ENCODE measurements at regions not wholly inside any gene's neighbourhood (a gene's known extent, or its start where the extent isn't known, plus 50 kb on each side); places are given as distances from the start of the nearest gene placed in this dataset.

DNA sequence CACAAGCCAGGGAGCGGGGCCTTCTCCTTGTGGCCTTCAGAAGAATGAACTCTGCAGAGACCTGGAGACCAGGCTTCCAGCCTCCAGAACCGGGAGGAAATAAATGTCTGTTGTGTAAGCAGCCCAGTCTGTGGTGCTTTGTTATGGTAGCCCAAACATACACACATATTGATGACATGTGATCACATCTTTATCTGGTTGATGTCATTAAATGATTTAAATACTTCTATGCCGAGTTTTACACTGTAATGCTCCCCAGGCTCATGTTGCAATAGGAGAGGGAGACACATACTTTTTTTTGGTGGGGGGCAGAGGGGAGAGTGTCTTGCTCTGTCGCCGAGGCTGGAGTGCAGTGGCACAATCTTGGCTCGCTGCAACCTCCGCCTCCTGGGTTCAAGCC, 188.0 kb upstream of the IRS2 start:
- TF ChIP-seq CTCF (conservative IDR thresholded peaks at IDR 0.05; ENCODE audit: control insufficient read depth, insufficient read depth, low read depth, low read length) = no peak
- peak; percentile 37 for DNase-seq (ENCODE audit: low read depth)
- H3K4me3 ChIP-seq (ENCODE audit: control insufficient read depth, low read depth, low read length) = no peak overlapping the region

DNA sequence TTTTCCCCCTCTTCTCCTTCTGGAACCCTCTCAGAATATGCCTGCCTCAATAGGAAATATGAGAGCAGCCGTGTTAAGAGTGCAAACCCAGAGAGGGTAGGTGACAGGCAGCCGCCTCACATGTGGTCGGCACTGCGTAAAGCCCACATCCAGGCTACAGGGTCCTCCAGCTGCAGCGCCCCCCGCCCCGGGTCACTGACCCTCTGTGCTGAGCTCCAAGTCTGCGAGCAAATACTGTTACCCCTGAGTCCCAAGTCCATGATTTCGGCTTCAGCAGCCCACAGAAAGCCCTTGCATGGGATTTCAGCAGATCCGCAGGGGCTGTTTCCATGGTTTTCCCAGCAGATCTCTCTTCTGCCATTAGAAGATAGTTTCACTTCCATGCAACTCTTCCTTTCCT, 186.9 kb upstream of the IRS2 start:
- DNase-seq (ENCODE audit: low read depth) = no peak
- TF ChIP-seq CTCF (conservative IDR thresholded peaks at IDR 0.05; ENCODE audit: control insufficient read depth, insufficient read depth, low read depth, low read length) = no peak

DNA sequence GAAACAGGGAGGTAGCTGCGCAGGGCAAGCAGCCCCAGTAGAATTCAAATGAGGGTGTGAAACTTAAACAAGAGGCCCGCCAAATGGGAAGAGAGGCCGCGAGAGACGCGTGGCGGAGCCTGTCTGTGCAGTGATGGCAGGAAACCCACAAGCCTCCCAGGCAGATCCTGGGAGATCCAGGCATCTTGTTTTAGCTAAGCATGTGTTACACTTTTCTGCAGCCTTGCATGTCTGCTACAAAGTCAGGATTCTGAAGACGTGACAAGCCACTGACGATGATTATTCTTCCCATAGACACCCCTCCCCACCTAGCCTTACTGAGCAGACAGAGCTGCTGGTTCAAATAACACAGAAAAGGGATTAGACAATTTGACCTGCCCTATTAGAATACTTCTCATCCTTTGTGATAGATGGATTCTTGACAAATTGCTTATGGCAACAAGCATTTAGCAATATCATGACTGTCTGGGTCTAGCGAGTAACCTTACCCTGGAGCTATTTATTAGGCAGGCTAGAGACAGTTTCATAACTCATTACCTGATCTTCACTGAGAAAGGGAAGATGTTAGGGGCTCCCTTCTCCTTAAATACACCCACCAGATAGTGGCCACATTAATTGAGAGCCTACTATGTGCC, 185.2 kb upstream of the IRS2 start:
- peak; percentile 5 for DNase-seq (ENCODE audit: low read depth)
- no peak overlapping the region for H3K4me3 ChIP-seq (ENCODE audit: control insufficient read depth, low read depth, low read length)
- no peak for TF ChIP-seq CTCF (conservative IDR thresholded peaks at IDR 0.05; ENCODE audit: control insufficient read depth, insufficient read depth, low read depth, low read length)

More for the DNA sequence above, 186.9 kb upstream of the IRS2 start:
- no peak overlapping the region for H3K4me3 ChIP-seq (ENCODE audit: control insufficient read depth, low read depth, low read length)

- TF ChIP-seq CTCF (conservative IDR thresholded peaks at IDR 0.05; ENCODE audit: control insufficient read depth, insufficient read depth, low read depth, low read length) = no peak
- H3K4me3 ChIP-seq (ENCODE audit: control insufficient read depth, low read depth, low read length) = no peak overlapping the region
- DNase-seq (ENCODE audit: low read depth) = no peak
These were observed 184.6 kb upstream of the IRS2 start for GRCh38 chr13:109971006-109971405.

DNA sequence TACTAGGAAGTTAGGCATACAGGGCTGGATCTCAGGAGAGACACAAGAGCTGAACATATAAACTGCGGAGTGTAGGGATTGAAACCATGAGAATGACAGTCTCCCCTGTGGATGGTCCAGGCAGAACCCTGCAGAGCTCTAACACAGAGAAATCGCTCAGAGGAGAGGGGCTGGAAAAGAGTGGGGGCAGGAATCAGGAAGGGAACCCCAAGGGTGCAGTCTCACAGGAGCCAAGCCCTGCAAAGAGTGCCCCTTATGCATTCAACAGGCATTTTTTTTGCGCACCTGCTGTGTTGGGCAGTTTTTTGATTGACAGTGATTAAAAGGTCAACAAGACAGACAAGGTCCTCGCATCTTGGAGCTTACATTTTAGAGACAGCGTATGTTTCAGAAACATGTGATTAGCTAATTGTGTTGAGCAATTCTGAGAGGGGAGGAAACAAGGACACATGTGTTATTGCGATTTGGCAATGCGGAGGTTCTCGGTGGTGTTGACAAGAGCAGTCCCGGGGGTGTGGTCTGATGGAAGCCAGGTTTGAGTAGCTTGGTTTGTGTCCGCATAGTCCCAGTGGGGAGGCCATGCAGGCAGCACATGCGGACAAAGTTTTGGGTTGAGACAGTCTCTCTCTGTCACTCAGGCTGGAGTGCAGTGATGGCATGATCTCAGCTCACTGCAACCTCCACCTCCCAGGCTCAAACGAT, 182.6 kb upstream of the IRS2 start:
- TF ChIP-seq CTCF (conservative IDR thresholded peaks at IDR 0.05; ENCODE audit: control insufficient read depth, insufficient read depth, low read depth, low read length) = no peak
- DNase-seq (ENCODE audit: low read depth) = peak; percentile 82
- no peak overlapping the region for H3K4me3 ChIP-seq (ENCODE audit: control insufficient read depth, low read depth, low read length)

DNA sequence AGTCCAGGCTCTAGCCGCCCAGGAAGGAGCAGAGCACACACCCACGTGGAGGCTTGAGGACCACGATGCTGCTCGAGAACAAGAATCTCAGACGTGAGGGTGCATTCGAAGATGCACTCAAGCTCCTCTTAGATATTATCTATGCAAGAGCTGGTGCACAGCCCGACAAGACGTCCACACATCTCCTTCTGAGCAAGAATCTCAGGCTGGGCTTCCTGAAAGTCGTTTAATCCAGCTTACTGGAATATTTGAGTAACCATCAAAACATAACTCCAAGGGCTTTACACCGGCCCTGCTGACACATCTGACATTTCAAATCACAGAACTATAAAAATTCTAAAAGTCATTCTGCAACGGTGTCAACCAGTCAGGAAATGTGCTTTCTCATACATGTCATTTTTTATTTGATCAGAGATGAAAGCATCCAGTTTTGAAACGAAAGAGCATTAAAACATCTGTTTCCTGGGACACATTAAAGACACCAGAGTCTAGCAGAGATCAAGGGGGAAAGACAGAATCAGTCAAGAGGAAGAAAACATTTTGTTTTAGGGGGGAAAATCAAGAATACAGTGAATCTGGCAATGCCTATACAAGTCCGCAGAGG, 177.7 kb upstream of the IRS2 start:
- H3K4me3 ChIP-seq (ENCODE audit: control insufficient read depth, low read depth, low read length) = no peak overlapping the region
- no peak for DNase-seq (ENCODE audit: low read depth)
- TF ChIP-seq CTCF (conservative IDR thresholded peaks at IDR 0.05; ENCODE audit: control insufficient read depth, insufficient read depth, low read depth, low read length) = no peak

All from fibroblast of mammary gland (primary cell).